GM18868 (cell line): ENCODE measurements at regions not wholly inside any gene's neighbourhood (a gene's known extent, or its start where the extent isn't known, plus 50 kb on each side); places are given as distances from the start of the nearest gene placed in this dataset.
"Not testable (repeated sequence)": the region's sequence is repeated elsewhere in the genome, so short reads cannot be mapped to it uniquely, and the experiment has no call there.

Experiments used
- ATAC-seq: cut with Tn5 transposase; IDR thresholded peaks from one replicate; pipeline ENCODE4 v1.9.1; 2021; ENCODE audit warnings: mild to moderate bottlenecking, moderate library complexity; ENCODE audit not compliant: unreplicated experiment

DNA sequence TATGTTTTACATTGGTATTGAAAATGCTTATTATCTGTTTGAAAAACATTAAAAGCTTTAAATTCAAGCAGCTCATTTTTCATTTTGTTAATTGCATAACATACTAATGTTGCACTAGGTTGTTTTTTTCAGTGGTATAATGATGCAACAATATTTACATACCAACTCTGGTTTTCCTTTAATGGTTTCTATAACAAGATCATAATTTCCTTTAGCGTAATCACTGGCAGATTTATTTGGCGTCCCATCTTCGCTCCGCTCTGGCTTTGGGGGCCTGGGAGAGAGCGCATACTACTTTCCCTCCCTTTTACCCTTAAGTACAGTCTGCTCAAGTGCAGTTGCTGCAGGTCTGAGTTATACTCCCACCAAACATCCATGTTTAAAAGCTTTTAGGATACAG, 574.1 kb downstream of the PRKD1 start:
- no peak for ATAC-seq

DNA sequence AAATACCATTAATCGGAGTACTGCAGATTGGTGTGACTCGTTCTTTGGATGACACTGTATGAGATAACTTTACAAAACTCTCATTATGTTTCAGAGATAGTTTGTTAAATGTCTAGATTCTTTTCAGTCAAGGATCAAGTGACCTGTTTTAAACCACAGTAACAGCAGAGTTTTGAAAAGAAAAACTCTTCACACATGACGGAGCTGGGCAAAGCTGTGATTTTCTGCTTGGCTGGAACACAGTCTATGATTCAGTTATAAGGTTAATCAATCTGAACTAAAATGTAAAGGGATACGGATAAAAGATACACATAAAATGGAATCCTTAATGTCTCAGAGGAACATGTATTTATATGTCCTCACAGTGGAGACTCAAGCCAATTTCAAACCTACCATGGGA, 573.2 kb downstream of the PRKD1 start:
- ATAC-seq, result no peak

DNA sequence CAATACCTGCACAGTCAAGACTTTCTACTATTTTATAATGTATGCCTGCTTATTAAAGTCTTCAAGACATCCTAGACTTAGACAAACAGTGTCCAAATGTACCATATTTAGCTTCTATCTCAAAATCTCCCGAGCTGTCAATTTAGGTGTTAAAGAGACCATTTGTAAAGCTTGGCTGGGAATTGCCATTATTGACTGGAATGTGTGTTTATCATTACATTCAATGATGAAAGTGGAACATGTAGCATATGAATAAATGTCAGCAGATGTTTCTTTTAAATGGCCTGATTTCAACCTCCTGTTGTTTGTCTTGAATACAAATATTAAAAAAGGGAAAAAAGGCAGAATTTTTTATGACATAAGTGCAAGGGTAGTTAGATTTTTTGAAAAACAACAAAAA, 572.3 kb downstream of the PRKD1 start:
- ATAC-seq, result no peak

DNA sequence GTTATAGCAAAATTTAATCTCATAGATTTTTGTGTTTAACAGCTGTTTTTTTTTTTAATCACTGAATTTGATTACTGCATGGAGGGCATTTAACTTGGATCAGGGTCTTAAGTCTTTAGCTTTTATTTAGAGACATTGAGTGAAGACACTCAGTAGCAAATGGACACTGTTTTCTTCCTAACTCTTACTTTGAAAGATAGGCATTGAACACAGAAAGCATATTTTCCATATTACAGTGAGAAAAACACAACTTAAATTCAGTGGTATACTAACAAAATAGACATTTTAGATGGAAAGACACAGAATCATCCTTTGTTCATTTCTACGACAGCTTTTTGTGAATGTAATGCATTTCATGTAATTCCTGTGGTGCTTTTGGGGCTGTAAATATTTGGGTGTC, 571.8 kb downstream of the PRKD1 start:
- no peak for ATAC-seq

DNA sequence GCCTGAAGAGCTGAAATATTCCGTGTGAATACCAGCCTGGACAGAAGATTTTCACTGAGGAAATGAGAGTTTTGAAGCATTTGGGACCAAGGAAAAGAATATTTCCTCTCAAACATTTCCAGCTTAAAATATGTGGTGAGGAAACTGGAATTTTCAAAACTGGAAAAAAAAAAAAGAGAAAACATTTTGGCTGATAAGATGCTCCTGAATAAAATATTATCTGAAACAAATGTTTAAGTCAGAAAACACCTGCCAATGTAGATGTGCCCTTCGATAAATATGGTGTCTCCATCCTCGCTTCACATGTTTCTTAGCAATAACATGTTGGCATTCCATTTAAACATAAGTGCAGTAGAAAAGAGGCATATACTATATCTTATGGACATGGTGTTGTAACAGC, 567.0 kb downstream of the PRKD1 start:
- no peak for ATAC-seq

DNA sequence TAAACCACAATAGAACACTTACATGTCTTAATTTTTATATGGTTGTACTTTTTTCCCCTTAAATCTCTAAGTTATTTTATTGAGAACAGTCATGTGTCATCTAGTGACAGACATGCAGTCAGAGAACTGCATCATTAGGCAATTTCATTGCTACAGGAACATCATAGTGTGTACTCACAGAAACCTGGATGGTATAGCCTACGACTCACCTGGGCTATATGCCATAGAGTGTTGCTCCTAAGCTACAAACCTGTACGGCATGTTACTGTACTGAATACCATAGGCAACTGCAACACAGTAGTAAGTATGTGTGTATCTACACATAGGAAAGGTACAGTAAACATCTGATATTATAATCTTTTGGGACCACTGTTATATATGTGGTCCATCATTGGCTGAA, 557.6 kb downstream of the PRKD1 start:
- no peak for ATAC-seq

DNA sequence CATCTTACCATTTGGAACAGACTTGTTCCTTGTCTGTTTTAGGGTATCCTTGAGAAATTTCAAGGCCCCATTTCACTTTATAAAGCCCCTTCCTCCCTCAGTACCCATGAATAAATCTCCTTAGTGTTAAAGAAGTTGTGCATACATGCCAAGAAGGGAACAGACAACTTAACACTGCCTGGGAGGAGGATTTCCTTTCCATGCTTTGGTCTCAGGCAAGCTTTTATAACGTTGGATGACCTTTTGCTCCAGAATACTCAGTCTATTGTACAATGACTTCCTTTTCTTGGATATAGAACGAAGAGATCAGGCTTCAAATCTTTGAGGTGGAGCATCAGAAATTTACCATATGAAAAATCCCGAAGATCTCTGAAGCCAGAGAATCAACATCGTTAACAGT, 551.4 kb downstream of the PRKD1 start:
- no peak for ATAC-seq

DNA sequence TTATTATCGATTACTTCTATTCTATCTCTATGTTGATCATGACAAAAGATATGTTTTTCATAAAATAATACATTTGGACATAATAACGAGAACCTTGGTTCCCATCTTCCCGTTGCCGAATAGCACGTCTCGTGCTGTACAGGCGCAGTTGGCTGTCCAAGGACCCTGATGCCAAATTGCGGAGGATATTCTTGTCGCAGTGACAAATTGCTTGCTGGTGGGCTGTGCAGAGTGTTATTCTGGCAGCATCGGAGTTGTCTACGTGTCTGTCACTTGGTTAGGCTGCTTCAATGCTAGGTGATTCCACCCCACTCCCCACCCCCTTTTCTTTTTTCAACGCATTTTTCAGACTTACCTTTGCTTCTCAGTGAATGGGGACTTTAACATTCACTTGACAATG, 546.8 kb downstream of the PRKD1 start:
- ATAC-seq, result no peak

DNA sequence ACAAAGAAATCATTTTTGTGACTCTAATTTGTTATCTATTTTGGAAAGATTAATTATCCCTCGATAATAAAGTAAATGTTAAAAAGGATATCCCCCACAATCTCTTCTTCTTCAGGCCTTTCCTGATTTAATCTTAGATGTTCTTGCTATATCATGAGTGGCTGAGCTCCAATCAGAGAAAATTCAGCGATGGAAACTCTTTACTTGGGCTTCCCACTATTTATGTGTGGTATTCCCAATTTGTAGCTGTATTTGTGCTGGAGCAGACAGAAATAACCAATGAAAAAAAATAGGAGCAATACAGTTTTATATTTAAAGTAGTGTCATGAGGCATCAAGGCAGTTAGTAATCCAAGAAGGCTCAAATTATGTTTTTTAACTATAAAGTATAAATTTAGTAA, 539.1 kb downstream of the PRKD1 start:
- no peak for ATAC-seq

DNA sequence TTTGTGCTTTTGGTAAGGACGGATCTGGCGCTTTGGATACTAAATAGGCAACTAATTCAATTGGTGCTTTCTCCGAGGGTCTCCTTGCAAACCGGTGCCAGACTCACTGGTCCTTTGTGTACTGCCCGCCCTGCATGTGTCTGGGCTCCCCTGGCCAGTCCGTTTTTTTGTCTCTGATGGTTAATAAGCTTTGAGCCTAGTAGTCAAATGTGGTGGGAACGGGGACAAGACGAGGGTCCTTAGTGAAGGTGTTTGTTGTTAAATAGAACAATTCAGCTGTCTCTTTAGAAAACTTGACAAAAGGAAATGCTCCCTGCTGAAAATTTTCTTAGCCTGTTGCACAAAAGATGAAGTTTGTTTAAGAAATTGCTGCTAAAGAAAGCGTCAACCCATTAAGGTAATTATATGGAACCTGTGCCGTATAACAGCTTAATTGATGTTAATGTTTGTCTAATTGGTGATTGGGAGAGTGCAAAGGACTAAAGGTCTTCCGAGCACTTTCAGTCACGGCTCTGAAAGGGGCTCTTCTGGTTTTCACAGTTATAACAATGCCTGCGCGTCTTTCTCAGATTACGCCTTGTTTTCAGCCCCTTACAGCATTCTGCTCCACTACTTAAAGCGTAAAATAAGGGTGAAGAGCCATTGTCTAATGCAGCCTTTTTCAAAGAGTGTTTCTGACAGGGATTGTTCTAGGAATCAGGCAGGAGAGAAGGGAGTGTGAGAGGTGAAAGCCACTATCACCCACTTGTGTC, 537.4 kb downstream of the PRKD1 start:
- ATAC-seq, result no peak

DNA sequence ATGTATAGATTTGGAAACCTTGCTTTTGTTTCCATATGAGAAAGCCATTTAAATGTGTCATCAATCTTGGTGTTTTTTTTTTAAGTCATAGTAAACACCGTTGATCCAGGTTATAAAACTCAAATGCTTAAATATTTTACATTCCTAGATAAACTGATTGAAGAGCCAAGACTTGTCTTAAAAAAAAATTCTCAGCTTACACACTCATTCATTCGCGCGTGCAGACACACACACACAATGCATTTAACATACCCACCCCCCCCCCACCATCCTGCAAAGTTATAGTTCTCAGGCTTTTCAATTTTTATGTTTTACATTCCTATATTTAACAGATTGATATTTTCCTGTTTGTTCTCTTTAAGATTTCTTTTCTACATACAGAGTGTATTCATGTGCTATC, 536.4 kb downstream of the PRKD1 start:
- ATAC-seq, result no peak

DNA sequence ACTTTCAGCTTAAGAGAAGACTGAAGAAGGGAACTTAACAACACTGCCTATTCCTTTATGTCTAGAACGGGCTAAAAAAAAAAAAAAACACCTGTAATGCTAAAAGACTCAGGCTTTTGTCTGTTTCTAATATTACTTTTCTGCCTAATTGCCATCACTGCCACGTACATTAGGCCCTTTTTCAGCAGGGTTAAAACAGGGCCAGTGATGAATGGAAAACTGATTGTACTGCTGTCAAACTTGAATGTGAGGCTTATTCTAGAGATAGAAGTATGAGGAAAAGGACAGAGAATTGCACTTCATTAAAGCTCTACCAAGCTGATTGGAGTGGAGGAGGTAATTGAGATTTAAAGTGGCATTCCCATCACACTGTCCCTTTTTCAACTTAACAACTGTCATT, 535.8 kb downstream of the PRKD1 start:
- ATAC-seq, result no peak

DNA sequence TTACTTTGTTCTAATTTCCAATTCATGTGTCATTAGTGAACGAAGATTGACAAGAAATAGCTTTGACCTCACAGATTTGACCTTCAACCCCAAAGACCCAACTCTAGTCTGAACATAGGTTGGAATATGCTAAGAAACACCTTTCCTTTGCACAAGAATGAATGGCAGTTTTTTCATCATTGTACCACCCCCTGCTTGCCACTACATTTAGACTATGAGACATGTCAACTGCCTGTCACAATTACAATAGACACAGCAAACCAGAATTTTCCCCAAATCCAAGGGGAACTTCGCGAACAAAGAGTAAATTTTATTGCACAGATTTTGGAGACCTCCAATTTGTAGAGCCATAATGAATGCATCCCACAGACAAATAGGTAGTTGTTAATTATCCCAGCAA, 535.4 kb downstream of the PRKD1 start:
- ATAC-seq, result no peak

DNA sequence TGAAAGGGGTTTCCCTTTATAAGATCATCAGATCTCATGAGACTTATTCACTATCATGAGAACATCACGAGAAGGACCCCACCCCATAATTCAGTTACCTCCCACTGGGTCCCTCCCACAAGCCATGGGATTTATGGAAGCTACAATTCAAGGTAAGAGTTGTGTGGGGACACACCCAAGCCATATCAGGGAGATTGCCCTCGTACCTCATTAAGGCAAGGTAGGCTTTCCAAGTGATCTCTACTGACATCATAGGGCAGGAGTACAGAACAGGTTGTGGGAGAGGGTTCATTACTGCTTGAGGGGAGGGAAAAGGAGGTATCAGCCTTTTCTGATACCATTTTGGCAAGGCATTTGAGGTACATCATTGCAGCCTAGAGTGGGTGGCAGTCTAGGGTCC, 524.6 kb downstream of the PRKD1 start:
- no peak for ATAC-seq

DNA sequence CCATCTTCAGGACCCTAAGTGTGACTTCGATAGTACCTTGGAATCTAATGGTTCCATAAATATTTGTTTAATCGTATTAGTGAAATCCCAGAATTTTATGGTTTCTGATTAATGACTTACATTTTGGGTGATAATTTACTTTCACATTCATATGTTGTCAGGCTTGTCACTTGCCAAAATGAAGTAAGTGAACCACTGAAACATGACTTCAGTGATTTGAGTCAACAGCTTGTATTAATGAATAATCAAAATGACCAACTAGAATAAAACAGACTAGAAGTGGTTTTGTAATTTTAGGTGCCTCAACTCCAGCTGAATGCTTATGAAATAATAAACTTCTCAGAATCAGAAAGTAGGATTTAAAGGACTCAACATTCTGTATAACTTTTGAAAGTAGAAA, 517.1 kb downstream of the PRKD1 start:
- ATAC-seq, result no peak

DNA sequence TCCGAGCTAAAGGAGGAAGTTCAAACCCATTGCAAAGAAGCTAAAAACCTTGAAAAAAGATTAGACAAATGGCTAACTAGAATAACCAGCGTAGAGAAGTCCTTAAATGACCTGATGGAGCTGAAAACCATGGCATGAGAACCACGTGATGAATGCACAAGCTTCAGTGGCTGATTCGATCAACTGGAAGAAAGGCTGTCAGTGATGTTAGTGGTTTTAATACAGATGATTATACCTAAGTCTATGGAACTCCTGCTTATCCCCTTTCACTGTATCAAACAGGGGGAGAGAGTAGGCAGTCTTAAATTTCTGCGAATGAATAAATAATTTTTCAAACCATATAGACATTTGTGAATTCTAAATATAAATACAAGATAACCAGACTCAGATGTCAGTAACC, 512.7 kb downstream of the PRKD1 start:
- ATAC-seq, result not testable (repeated sequence)

DNA sequence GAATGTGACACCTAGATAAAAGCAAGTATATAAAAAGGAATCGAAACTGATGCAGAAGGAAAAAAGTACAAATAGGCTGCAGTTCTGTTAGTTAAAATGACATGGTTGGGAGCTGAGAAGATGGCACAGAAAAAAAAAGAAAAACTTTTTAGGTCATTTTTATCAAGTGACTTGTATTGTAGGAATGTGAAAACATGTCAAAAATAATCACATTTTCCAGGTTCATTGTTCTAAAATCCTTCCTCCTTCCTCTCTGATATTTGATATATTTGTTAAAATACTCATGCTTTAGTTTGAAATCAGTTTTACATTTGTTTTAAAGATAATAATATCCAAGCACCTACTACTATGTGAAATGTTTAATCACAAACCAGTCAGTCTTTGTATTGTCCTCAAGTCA, 507.9 kb downstream of the PRKD1 start:
- no peak for ATAC-seq

DNA sequence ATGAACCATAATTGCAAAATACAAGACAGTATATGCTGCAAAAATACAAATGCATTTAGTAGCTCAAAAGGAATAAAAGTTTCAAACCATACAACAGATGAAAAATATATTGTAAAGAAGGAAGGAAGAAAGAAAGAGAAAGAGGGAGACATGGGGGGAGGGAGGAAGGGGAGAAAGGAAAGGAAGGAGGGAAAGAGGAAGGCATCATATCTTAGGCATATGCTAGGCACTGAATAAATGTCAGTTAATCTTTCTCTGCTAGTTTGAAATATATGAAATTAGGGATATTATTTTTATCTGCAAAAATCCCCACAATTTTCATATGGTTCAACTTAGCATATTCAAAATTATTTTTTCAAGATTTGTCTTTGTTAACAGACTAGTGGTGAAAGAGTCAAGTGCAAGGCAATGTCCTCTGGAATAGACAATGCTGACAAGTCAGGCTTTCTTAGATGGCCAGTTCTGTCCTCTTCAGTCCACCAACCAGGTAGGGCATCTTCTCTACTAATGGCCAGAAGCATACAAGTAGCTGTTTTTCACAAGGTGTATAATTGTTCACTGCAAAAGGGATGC, 506.4 kb downstream of the PRKD1 start:
- no peak for ATAC-seq

DNA sequence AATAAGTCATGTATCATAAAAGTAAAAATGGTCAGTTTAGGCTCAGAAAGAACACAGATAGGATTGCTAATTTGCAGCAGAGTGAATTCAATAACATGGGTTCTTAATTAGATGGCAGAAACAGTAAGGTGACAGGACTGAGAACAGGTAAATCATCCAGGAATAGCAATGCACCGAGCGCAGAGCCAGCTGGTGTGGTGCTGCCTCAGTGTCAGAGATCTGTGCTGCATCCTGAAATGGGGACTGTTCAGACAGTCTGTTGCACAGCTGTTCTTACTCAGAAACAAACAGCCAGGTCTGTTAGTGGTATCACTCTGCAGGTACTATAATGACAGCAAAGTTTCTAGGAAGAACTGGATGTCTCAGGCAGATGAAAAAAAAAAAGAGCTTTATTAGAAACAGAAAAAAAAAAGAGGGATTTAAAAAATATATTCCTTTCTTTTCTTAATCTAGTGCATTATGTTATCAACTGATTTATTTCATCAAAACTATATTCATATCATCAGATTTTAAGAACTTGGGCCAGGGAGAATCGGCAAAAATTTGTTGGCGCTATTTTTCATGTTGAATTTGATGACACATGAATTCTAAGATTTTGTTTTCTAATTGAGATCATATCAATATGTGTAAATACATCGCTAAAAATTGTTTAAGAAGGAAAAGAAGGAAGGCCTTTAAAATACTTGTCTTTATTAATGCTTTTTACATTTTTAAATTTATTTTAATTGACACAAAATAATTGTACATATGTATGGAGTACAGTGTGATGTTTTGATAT, 501.8 kb downstream of the PRKD1 start:
- ATAC-seq, result no peak

DNA sequence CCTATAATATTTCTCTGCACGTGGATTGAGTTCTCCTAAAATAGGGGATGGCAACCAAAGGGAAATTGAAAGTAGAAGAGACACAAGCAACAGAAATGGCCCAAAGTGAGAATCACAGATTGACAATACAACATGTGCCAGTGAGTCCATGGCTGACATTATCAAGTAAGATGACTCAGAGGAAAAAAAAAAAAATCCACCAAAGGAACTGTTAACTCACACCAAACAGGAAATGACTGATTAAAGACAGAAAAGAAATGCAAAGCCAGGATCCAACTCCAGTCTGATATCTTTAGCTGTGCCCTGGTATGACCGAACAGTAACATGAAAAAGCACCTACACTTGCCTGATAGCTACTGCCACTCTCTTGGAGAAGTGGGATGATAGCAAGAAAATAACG, 485.0 kb downstream of the PRKD1 start:
- ATAC-seq, result no peak

DNA sequence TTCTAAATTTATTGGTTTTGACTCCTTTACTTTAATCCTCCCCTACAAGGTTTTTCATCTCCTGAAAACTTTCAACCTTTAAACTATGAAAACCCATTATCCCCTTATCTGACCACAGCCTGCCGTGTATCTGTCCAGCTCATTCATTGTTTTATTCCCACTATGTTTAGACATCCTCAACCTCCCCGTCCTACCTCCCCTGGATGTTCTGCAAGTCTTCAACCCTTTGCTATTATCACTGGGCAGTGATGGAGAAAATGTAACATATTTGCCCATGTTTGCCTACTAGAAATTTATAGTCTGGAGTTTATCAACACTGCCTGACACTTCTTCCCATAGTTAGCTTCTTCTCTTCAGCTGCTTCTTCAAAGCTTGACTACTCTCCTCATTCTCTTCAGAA, 483.4 kb downstream of the PRKD1 start:
- ATAC-seq, result no peak

DNA sequence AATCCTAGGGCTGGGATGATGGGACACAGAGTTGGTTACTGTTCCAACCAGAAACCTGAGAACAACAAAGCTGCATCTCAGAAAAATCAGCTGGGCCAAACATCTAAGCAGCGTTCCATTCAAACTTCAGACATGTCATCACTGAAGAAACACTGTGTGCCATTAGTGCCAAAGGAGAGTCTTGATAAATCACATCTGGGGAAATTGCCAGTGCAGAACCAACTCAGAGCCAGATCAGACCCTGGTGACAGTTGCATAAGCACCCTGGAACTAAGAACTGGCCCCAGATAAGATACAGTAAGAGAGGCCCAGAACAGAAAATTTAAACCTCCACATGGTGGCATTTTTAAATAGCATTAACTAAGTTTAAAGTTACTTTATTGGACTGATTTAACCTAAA, 482.8 kb downstream of the PRKD1 start:
- no peak for ATAC-seq
